Endothelial cell (in vitro differentiated cells): ENCODE measurements at regions not wholly inside any gene's neighbourhood (a gene's known extent, or its start where the extent isn't known, plus 50 kb on each side); places are given as distances from the start of the nearest gene placed in this dataset.

Experiments used
- DNase-seq: peaks from one replicate; pipeline ENCODE4 v3.0.0; 2021; ENCODE audit warnings: low spot score
- H3K27ac Mint-ChIP-seq: one replicate; pipeline ENCODE4 v1.8.0; 2021; ENCODE audit warnings: mixed read lengths, inconsistent platforms; ENCODE audit not compliant: unreplicated experiment
- H3K27me3 Mint-ChIP-seq: one replicate; pipeline ENCODE4 v1.8.0; 2021; ENCODE audit warnings: mild to moderate bottlenecking, moderate library complexity, mixed read lengths, inconsistent platforms; ENCODE audit not compliant: unreplicated experiment
- H3K36me3 Mint-ChIP-seq: one replicate; pipeline ENCODE4 v1.8.0; 2021; ENCODE audit warnings: mild to moderate bottlenecking, low read depth, mixed read lengths, inconsistent platforms; ENCODE audit not compliant: unreplicated experiment
- H3K4me1 Mint-ChIP-seq: one replicate; pipeline ENCODE4 v1.8.0; 2021; ENCODE audit warnings: mild to moderate bottlenecking, mixed read lengths, inconsistent platforms; ENCODE audit not compliant: unreplicated experiment
- H3K4me3 Mint-ChIP-seq: one replicate; pipeline ENCODE4 v1.8.0; 2021; ENCODE audit warnings: mild to moderate bottlenecking, mixed read lengths, inconsistent platforms; ENCODE audit not compliant: unreplicated experiment
- H3K9me3 Mint-ChIP-seq: one replicate; pipeline ENCODE4 v1.8.0; 2021; ENCODE audit warnings: mixed read lengths, inconsistent platforms; ENCODE audit not compliant: unreplicated experiment
- TF ChIP-seq, protein P1 (sequence below): fragments of 200-600 bp; sonication (generic); IDR thresholded peaks from one replicate; pipeline ENCODE4 v1.5.0; 2021; ENCODE audit warnings: antibody characterized with exemption; ENCODE audit not compliant: unreplicated experiment

DNA sequence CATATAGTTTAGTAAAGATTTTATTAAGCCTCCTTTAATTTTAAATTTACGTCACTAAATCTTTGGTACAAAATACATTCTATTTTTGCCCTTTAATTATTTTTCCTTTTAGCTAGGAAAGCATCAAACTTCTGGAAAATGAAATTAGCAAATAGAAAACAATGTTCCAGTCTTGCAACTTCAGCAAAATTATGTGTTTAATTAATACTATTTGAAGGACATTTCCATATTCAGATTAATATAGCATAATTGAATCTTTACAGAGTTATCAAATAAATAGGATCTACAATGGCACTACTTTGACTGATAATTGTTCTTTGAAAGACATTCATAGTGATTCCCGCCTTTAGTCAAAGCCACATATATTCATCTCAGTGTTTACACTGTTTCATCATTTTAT, 904.2 kb downstream of the KCNT2 start:
- H3K4me3 Mint-ChIP-seq = no peak overlapping the region
- H3K27me3 Mint-ChIP-seq = peaks cover 2% of the 10 kb centered on the region
- TF ChIP-seq, protein P1, sequence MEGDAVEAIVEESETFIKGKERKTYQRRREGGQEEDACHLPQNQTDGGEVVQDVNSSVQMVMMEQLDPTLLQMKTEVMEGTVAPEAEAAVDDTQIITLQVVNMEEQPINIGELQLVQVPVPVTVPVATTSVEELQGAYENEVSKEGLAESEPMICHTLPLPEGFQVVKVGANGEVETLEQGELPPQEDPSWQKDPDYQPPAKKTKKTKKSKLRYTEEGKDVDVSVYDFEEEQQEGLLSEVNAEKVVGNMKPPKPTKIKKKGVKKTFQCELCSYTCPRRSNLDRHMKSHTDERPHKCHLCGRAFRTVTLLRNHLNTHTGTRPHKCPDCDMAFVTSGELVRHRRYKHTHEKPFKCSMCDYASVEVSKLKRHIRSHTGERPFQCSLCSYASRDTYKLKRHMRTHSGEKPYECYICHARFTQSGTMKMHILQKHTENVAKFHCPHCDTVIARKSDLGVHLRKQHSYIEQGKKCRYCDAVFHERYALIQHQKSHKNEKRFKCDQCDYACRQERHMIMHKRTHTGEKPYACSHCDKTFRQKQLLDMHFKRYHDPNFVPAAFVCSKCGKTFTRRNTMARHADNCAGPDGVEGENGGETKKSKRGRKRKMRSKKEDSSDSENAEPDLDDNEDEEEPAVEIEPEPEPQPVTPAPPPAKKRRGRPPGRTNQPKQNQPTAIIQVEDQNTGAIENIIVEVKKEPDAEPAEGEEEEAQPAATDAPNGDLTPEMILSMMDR = no peak
- no peaks in the 10 kb centered on the region for H3K9me3 Mint-ChIP-seq
- H3K36me3 Mint-ChIP-seq = no peaks in the 10 kb centered on the region
- no peak for DNase-seq
- no peaks in the 10 kb centered on the region for H3K4me1 Mint-ChIP-seq
- H3K27ac Mint-ChIP-seq = no peak overlapping the region

DNA sequence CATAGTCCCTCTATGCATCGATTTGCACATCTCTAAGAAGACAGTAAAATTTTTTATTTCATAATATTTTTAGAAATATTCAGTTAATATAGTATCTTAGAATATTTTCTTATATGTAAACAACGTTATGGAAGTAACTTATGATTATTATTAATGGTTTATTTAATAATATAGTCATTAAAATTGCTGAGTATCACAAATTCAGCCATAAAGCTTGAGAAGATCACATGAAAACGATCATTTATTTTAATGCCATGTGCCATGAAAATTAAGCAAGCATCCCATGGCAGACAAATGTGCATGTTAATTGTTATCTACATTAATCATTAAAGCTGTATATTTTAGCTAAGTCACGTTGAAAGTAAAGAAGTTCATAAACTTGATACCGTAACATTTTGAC, 907.1 kb downstream of the KCNT2 start:
- no peak overlapping the region for H3K27ac Mint-ChIP-seq
- TF ChIP-seq, protein P1 = no peak
- no peaks in the 10 kb centered on the region for H3K27me3 Mint-ChIP-seq
- H3K4me1 Mint-ChIP-seq = peaks cover 2% of the 10 kb centered on the region
- no peak overlapping the region for H3K4me3 Mint-ChIP-seq
- no peaks in the 10 kb centered on the region for H3K9me3 Mint-ChIP-seq
- DNase-seq = no peak
- no peaks in the 10 kb centered on the region for H3K36me3 Mint-ChIP-seq

GRCh38 chr1:195697130-195697529, 911.1 kb downstream of the KCNT2 start:
- no peak for DNase-seq
- TF ChIP-seq, protein P1 = no peak
- no peaks in the 10 kb centered on the region for H3K36me3 Mint-ChIP-seq
- no peaks in the 10 kb centered on the region for H3K27me3 Mint-ChIP-seq
- no peaks in the 10 kb centered on the region for H3K9me3 Mint-ChIP-seq
- no peak overlapping the region for H3K27ac Mint-ChIP-seq
- H3K4me3 Mint-ChIP-seq = no peak overlapping the region
- peaks cover 3% of the 10 kb centered on the region for H3K4me1 Mint-ChIP-seq

DNA sequence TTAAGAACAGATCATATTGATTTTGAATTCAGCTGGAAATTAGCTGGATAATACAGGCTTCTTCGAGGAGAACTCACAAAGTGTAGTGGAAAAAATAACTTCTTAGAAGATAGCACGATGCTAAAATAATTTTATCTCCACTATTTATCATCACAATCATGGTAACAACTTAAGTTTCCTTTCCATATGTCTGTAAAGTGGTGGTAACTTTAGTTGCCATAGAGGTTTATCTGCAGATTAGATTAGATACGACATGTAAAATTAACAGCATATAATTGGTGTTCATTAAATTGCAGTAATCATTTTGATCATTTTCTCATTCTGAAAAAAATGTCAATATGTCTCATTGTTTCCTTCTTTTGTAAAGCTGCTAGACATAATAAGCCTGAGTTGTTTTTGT, 921.5 kb downstream of the KCNT2 start:
- no peak overlapping the region for H3K4me3 Mint-ChIP-seq
- TF ChIP-seq, protein P1 = no peak
- no peaks in the 10 kb centered on the region for H3K36me3 Mint-ChIP-seq
- H3K9me3 Mint-ChIP-seq = no peaks in the 10 kb centered on the region
- H3K27ac Mint-ChIP-seq = no peak overlapping the region
- DNase-seq = no peak
- H3K4me1 Mint-ChIP-seq = no peaks in the 10 kb centered on the region
- no peaks in the 10 kb centered on the region for H3K27me3 Mint-ChIP-seq

GRCh38 chr1:195664628-195665027, 943.6 kb downstream of the KCNT2 start:
- Mint-ChIP-seq H3K27me3 (no peaks in the 10 kb centered on the region), H3K4me3 (no peak overlapping the region), H3K36me3 (no peaks in the 10 kb centered on the region), H3K4me1 (no peaks in the 10 kb centered on the region), H3K27ac (no peak overlapping the region), H3K9me3 (no peaks in the 10 kb centered on the region)
- no peak for DNase-seq
- TF ChIP-seq, protein P1 = no peak
